MM.1S (cell line): ENCODE measurements at regions not wholly inside any gene's neighbourhood (a gene's known extent, or its start where the extent isn't known, plus 50 kb on each side); places are given as distances from the start of the nearest gene placed in this dataset.
"Not testable (repeated sequence)": the region's sequence is repeated elsewhere in the genome, so short reads cannot be mapped to it uniquely, and the experiment has no call there.

Experiments
- DNase-seq: peaks from one replicate; pipeline ENCODE4 v3.0.0-alpha.2; 2015
- H2AFZ ChIP-seq: fragments of 300-600 bp; sonication (generic); 2 replicates; pipeline ENCODE4 v1.6.0; 2016; ENCODE audit warnings: antibody characterized with exemption, low read length
- H3F3A ChIP-seq: fragments of 300-600 bp; sonication (generic); 2 replicates; pipeline ENCODE4 v1.6.1; 2016; ENCODE audit warnings: mild to moderate bottlenecking, antibody characterized with exemption, low read length, moderate library complexity, mixed read lengths; ENCODE audit not compliant: insufficient read depth
- H3K27ac ChIP-seq: fragments of 300-600 bp; sonication (generic); 2 replicates; pipeline ENCODE4 v1.5.1; 2016; ENCODE audit warnings: mild to moderate bottlenecking, low read length
- H3K27me3 ChIP-seq: fragments of 300-600 bp; sonication (generic); replicated peaks from 2 replicates; pipeline ENCODE4 v1.6.0; 2016; ENCODE audit warnings: low read length; ENCODE audit not compliant: insufficient read depth
- H3K36me3 ChIP-seq: fragments of 300-600 bp; sonication (generic); replicated peaks from 2 replicates; pipeline ENCODE4 v1.6.1; 2016; ENCODE audit warnings: mild to moderate bottlenecking, low read length, mixed read lengths; ENCODE audit not compliant: insufficient read depth
- H3K4me1 ChIP-seq: fragments of 300-600 bp; sonication (generic); 2 replicates; pipeline ENCODE4 v1.6.1; 2016; ENCODE audit warnings: low read length, mixed read lengths
- H3K4me2 ChIP-seq: fragments of 300-600 bp; sonication (generic); 2 replicates; pipeline ENCODE4 v1.6.0; 2016; ENCODE audit warnings: low read depth, low read length
- H3K4me3 ChIP-seq: fragments of 300-600 bp; sonication (generic); 2 replicates; pipeline ENCODE4 v1.5.1; 2016; ENCODE audit warnings: low read length, mixed read lengths
- H3K79me2 ChIP-seq: fragments of 300-600 bp; sonication (generic); 2 replicates; pipeline ENCODE4 v1.6.1; 2016; ENCODE audit warnings: mixed run types, low read length, mixed read lengths
- H3K9ac ChIP-seq: fragments of 300-600 bp; sonication (generic); 2 replicates; pipeline ENCODE4 v1.6.1; 2016; ENCODE audit warnings: low read length, mixed read lengths
- H3K9me2 ChIP-seq: fragments of 300-600 bp; sonication (generic); replicated peaks from 2 replicates; pipeline ENCODE4 v1.6.1; 2016; ENCODE audit warnings: mild to moderate bottlenecking, low read length, mixed read lengths; ENCODE audit not compliant: insufficient read depth
- H3K9me3 ChIP-seq: fragments of 300-600 bp; sonication (generic); replicated peaks from 2 replicates; pipeline ENCODE4 v1.6.1; 2016; ENCODE audit warnings: mild to moderate bottlenecking, low read length, mixed read lengths; ENCODE audit not compliant: insufficient read depth
- H4K20me1 ChIP-seq: fragments of 300-600 bp; sonication (generic); 2 replicates; pipeline ENCODE4 v1.6.1; 2016; ENCODE audit warnings: mild to moderate bottlenecking, low read length, moderate library complexity, mixed read lengths; ENCODE audit not compliant: insufficient read depth
- CTCF ChIP-seq: fragments of 300-600 bp; sonication (generic); IDR thresholded peaks from 2 replicates; pipeline ENCODE4 v1.5.1; 2016; ENCODE audit warnings: antibody characterized with exemption, low read length, mixed read lengths
- EZH2 ChIP-seq: fragments of 300-600 bp; sonication (generic); optimal IDR thresholded peaks from 2 replicates; pipeline ENCODE3; 2017; ENCODE audit warnings: low read depth, mild to moderate bottlenecking, antibody characterized with exemption, low read length, mixed read lengths
- EZH2phosphoT487 ChIP-seq: fragments of 300-600 bp; sonication (generic); IDR thresholded peaks from 2 replicates; pipeline ENCODE4 v1.6.1; 2018; ENCODE audit warnings: antibody characterized with exemption, low read length

- H3K9ac ChIP-seq, result no peak overlapping the region
- no peaks in the 10 kb centered on the region for H3K27me3 ChIP-seq
- H3F3A ChIP-seq, result no peaks in the 10 kb centered on the region
- H2AFZ ChIP-seq, result no peak overlapping the region
- no peak overlapping the region for H3K27ac ChIP-seq
- no peak for DNase-seq
- TF ChIP-seq EZH2 (no peak), CTCF (no peak), EZH2phosphoT487 (no peak)
- H3K4me3 ChIP-seq, result no peak overlapping the region
- H3K9me3 ChIP-seq, result no peaks in the 10 kb centered on the region
- peaks cover 15% of the 10 kb centered on the region for H3K4me1 ChIP-seq
- 0 out of 2 replicates have a peak, but pooled peaks cover 2% of the 10 kb centered on the region for H3K9me2 ChIP-seq
- H3K79me2 ChIP-seq, result no peaks in the 10 kb centered on the region
- H3K4me2 ChIP-seq, result no peak overlapping the region
- H4K20me1 ChIP-seq, result no peaks in the 10 kb centered on the region
- H3K36me3 ChIP-seq, result no peaks in the 10 kb centered on the region
Observed at GRCh38 chr5:60436518-60436917, 263.4 kb downstream of the DEPDC1B start.

GRCh38 chr5:60435808-60436207, 264.2 kb downstream of the DEPDC1B start:
- TF ChIP-seq CTCF (no peak), EZH2phosphoT487 (no peak), EZH2 (no peak)
- no peak for DNase-seq
- H2AFZ ChIP-seq, result no peak overlapping the region
- no peaks in the 10 kb centered on the region for H3K9me3 ChIP-seq
- no peaks in the 10 kb centered on the region for H3K79me2 ChIP-seq
- H3K36me3 ChIP-seq, result no peaks in the 10 kb centered on the region
- no peak overlapping the region for H3K4me2 ChIP-seq
- no peak overlapping the region for H3K4me3 ChIP-seq
- no peak overlapping the region for H3K9ac ChIP-seq
- no peak overlapping the region for H3K27ac ChIP-seq
- H3K9me2 ChIP-seq, result 0 out of 2 replicates have a peak, but pooled peaks cover 2% of the 10 kb centered on the region
- H3K27me3 ChIP-seq, result no peaks in the 10 kb centered on the region
- H4K20me1 ChIP-seq, result no peaks in the 10 kb centered on the region
- no peaks in the 10 kb centered on the region for H3F3A ChIP-seq
- peaks cover 15% of the 10 kb centered on the region for H3K4me1 ChIP-seq

GRCh38 chr5:60426189-60426588, 273.8 kb downstream of the DEPDC1B start:
- H3F3A ChIP-seq, H3K79me2 ChIP-seq, H3K9ac ChIP-seq, H2AFZ ChIP-seq, H3K36me3 ChIP-seq, H4K20me1 ChIP-seq, H3K9me3 ChIP-seq, H3K4me3 ChIP-seq, H3K4me1 ChIP-seq, DNase-seq, H3K27me3 ChIP-seq, H3K27ac ChIP-seq, H3K9me2 ChIP-seq, H3K4me2 ChIP-seq: not testable (repeated sequence)

GRCh38 chr5:60420773-60421172, 279.2 kb downstream of the DEPDC1B start:
- not testable (repeated sequence) for H3K27me3 ChIP-seq, H3F3A ChIP-seq, H4K20me1 ChIP-seq, H2AFZ ChIP-seq, H3K9me2 ChIP-seq, DNase-seq, H3K9me3 ChIP-seq, H3K4me2 ChIP-seq, H3K4me1 ChIP-seq, H3K79me2 ChIP-seq, H3K4me3 ChIP-seq, H3K36me3 ChIP-seq, H3K27ac ChIP-seq, H3K9ac ChIP-seq
